ENCODE measurements at regions not wholly inside any gene's neighbourhood (a gene's known extent, or its start where the extent isn't known, plus 50 kb on each side); places are given as distances from the start of the nearest gene placed in this dataset.

DNA sequence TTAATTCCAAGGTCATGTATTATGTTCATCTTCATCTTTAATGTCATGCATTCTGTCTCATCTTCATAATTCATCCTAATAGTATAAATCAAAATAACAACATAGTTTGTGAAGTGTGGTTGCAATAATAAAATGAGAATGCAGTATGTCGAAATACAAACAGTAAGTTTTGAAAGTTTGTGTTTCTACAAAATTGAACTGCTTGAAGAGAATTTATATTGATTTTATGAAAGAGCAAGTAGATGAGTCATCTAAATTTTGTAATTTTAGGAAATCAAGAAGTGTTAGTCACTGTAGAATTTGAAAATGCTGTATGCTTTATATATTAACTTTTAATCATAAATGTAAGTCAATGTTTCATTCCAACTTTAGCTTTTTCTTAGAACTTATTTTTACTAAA lies 190.5 kb upstream of the PPP1R3A start:
- no peak for DNase-seq
- H3K4me1 ChIP-seq: peaks cover 0 to 22% (median under 1%) of the 10 kb centered on the region in 4 donors
- no peaks in the 10 kb centered on the region for H3K9me3 ChIP-seq
- TF ChIP-seq, protein P1, sequence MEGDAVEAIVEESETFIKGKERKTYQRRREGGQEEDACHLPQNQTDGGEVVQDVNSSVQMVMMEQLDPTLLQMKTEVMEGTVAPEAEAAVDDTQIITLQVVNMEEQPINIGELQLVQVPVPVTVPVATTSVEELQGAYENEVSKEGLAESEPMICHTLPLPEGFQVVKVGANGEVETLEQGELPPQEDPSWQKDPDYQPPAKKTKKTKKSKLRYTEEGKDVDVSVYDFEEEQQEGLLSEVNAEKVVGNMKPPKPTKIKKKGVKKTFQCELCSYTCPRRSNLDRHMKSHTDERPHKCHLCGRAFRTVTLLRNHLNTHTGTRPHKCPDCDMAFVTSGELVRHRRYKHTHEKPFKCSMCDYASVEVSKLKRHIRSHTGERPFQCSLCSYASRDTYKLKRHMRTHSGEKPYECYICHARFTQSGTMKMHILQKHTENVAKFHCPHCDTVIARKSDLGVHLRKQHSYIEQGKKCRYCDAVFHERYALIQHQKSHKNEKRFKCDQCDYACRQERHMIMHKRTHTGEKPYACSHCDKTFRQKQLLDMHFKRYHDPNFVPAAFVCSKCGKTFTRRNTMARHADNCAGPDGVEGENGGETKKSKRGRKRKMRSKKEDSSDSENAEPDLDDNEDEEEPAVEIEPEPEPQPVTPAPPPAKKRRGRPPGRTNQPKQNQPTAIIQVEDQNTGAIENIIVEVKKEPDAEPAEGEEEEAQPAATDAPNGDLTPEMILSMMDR (IDR thresholded peaks at IDR 0.05): no peak
- H3K27ac ChIP-seq: no peak overlapping the region
- no peak overlapping the region for H3K4me3 ChIP-seq
- H3K36me3 ChIP-seq: no peaks in the 10 kb centered on the region
- intact Hi-C loops (cut with DNase I; ENCODE audit: low total_unique reads): loop anchor here (5.0 to 10.0 kb wide), 2 partner anchors 405 to 893 kb away; no protein-coding TSS in a partner anchor
- H3K27me3 ChIP-seq: no peaks in the 10 kb centered on the region

DNA sequence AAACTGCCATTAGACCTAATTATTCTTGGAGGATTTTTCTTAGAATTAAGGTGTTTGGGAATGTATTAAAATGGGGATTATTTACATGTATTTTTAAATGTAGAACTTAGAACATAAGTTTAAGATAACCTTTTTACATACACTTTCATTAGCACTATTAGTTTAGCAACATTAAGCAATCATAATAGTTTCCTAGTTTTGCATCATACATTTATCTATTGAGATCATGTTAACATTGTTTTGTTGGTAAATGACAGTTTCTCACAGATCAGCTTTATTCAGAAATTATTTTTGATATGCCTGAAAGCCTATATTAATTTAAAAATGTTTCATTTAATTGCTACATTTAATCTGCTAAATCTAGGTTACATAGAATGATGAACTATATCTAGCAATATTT lies 189.7 kb upstream of the PPP1R3A start:
- TF ChIP-seq, protein P1 (IDR thresholded peaks at IDR 0.05): no peak
- intact Hi-C loops (cut with DNase I; ENCODE audit: low total_unique reads): loop anchor here (5.0 to 10.0 kb wide), 2 partner anchors 406 to 894 kb away; no protein-coding TSS in a partner anchor
- peaks cover 0 to 30% (median 3%) of the 10 kb centered on the region in 4 donors for H3K4me1 ChIP-seq

DNA sequence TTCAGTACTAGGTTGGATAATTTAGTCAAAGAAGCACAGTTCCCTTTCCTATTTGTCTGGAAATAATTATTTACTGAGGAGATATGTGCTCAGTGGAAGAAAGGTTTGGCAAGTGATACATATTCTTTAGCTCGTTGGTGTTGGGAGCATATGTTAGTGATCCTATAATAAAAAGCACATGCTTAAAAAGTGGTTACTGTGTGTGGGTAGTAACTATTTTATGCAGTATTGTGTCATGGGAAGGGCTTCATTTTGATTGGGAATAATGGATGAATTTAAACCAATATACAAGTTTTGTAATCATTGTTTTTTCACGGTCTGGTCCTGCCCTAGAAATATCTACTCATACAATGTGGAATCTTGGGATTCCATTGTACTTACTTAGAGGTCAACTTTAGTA lies 188.7 kb upstream of the PPP1R3A start:
- no peak for DNase-seq
- TF ChIP-seq, protein P1 (IDR thresholded peaks at IDR 0.05): no peak
- Histone ChIP-seq H3K27me3 (no peaks in the 10 kb centered on the region), H3K36me3 (no peaks in the 10 kb centered on the region), H3K4me3 (no peak overlapping the region), H3K9me3 (no peaks in the 10 kb centered on the region), H3K4me1 (peaks cover 0 to 29% (median 3%) of the 10 kb centered on the region in 4 donors), H3K27ac (no peak overlapping the region)
- intact Hi-C loops (cut with DNase I; ENCODE audit: low total_unique reads): loop anchor here (5.0 to 10.0 kb wide), 2 partner anchors 407 to 895 kb away; no protein-coding TSS in a partner anchor

More for the DNA sequence above, 189.7 kb upstream of the PPP1R3A start:
- no peak overlapping the region for H3K4me3 ChIP-seq
- H3K36me3 ChIP-seq: no peaks in the 10 kb centered on the region
- no peaks in the 10 kb centered on the region for H3K27me3 ChIP-seq
- no peaks in the 10 kb centered on the region for H3K9me3 ChIP-seq
- H3K27ac ChIP-seq: no peak overlapping the region
- DNase-seq: no peak

DNA sequence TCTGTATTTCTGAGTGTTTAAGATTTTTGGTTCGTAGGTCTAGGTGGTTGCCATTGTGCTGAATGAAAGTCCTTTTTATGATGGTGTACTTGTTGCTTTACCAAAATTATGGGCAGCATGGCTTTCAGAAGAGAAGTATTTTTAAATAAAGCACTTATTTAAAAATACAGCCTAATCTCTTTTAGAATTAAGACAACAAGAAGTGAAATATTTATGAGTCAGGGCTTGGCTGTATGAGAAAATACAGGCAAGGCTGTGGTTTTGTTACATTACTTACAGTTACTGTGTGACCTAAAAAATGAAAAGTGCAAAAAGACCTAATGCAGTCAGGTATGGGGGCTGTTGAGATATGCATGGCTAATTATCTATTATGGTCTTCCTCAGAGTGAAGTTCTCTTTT lies 185.2 kb upstream of the PPP1R3A start:
- intact Hi-C loops (cut with DNase I; ENCODE audit: low total_unique reads): loop anchor here (10.0 kb wide), 1 partner anchor 411 kb away; no protein-coding TSS in a partner anchor
- no peak for DNase-seq
- H3K27me3 ChIP-seq: no peaks in the 10 kb centered on the region
- no peak overlapping the region for H3K27ac ChIP-seq
- no peaks in the 10 kb centered on the region for H3K9me3 ChIP-seq
- TF ChIP-seq, protein P1 (IDR thresholded peaks at IDR 0.05): no peak
- H3K4me3 ChIP-seq: no peak overlapping the region
- H3K36me3 ChIP-seq: no peaks in the 10 kb centered on the region
- peaks cover 0 to 16% (median 3%) of the 10 kb centered on the region in 4 donors for H3K4me1 ChIP-seq

DNA sequence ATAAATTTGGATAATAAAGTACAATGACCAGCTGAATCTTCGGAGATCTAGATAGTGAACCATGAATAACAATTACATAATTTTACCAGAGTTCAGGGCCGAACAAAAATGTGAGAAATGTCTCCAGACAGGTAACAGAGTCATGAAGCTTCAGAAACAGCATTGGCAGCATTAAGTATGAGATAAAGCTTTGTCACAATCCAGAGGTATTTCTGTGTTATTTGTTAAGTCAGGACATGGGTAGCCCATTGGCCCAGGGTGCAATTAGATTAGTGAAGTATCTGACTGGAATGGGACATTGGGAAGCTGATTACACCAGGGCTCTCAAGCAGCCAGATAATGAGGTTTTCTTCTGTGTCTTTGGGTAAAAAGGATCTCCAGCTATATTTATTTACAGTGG lies 184.2 kb upstream of the PPP1R3A start:
- TF ChIP-seq, protein P1 (IDR thresholded peaks at IDR 0.05): no peak
- Histone ChIP-seq H3K27me3 (no peaks in the 10 kb centered on the region), H3K9me3 (no peaks in the 10 kb centered on the region), H3K36me3 (no peaks in the 10 kb centered on the region), H3K27ac (no peak overlapping the region), H3K4me3 (no peak overlapping the region), H3K4me1 (peaks cover 0 to 16% (median 3%) of the 10 kb centered on the region in 4 donors)
- intact Hi-C loops (cut with DNase I; ENCODE audit: low total_unique reads): loop anchor here (10.0 kb wide), 1 partner anchor 412 kb away; no protein-coding TSS in a partner anchor
- no peak for DNase-seq

All from tibial artery (tissue), 4 donors.